ENCODE measurements at regions not wholly inside any gene's neighbourhood (a gene's known extent, or its start where the extent isn't known, plus 50 kb on each side); places are given as distances from the start of the nearest gene placed in this dataset.

GRCh38 chr4:59869056-59869455, 1331.1 kb upstream of the ADGRL3 start (continued):
- no peak for TF ChIP-seq ZIK1 (CRISPR knock-in tag; IDR thresholded peaks at IDR 0.05; ENCODE audit: borderline replicate concordance, low read depth)
- no peak for TF ChIP-seq CC2D1A (CRISPR knock-in tag; IDR thresholded peaks at IDR 0.05)
- TF ChIP-seq DMTF1 (CRISPR knock-in tag; IDR thresholded peaks at IDR 0.05): no peak

DNA sequence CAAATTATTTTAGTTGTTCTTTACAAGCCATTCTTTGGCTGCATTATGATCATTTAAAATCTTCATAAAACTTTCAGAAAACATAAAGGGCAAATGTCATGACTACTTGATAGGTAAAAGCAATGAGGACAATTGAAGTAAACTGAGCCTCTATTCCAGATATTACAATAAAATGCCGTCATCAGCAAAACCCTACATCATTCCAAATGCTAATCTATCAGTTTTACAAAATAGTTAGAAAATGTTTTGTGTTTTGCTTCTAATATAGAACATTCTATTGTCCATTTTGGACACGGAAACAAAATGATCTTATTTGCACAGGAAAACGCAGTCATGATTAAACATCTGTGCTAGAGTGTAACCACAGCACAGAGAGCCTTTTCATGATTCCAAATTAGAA, 1330.6 kb upstream of the ADGRL3 start:
- ATAC-seq: no peak
- H3K9ac ChIP-seq (ENCODE audit: insufficient read depth, low read depth, low read length): no peak overlapping the region
- in situ Hi-C loops (cut with HindIII; ENCODE audit: extremely low pct_ligation_motif_present, low pct_unique_long_range_greater_than_20kb) (no loop called here), intact Hi-C loops (cut with micrococcal nuclease; ENCODE audit: unreplicated experiment) (loop anchor here (1.0 kb wide), 1 partner anchor 34 kb away; no protein-coding TSS in a partner anchor)
- no peaks in the 10 kb centered on the region for H3K36me3 ChIP-seq (replicated peaks in 1 of 2; ENCODE audit: control insufficient read depth in 1 of 2, insufficient read depth in 2 of 2, low read length in 2 of 2)
- no peak for TF ChIP-seq KLF9 (CRISPR knock-in tag; IDR thresholded peaks at IDR 0.05; ENCODE audit: low read depth)
- no peak for TF ChIP-seq ZBTB44 (CRISPR knock-in tag; IDR thresholded peaks at IDR 0.05)
- TF ChIP-seq AGO2 (optimal IDR thresholded peaks at IDR 0.05; ENCODE audit: low read depth, low read length): no peak
- peak; percentile 46 to 66 for TF ChIP-seq MAFK (conservative IDR thresholded peaks at IDR 0.05 in 1 of 2, IDR thresholded peaks at IDR 0.05 in 1 of 2; ENCODE audit: low read length in 2 of 2)
- no peak for TF ChIP-seq FLYWCH1 (CRISPR knock-in tag; IDR thresholded peaks at IDR 0.05)
- TF ChIP-seq ZNF703 (CRISPR knock-in tag; IDR thresholded peaks at IDR 0.05; ENCODE audit: borderline replicate concordance): no peak
- H3K27ac ChIP-seq (ENCODE audit: extremely low read length, insufficient read depth, low read length): no peak overlapping the region
- H3K4me2 ChIP-seq (ENCODE audit: low read depth, low read length): no peak overlapping the region
- no peak overlapping the region for H3K4me3 ChIP-seq (replicated peaks in 1 of 3; ENCODE audit: insufficient read depth in 1 of 3, low read depth in 2 of 3, low read length in 3 of 3)
- WGBS (ENCODE audit: low lambda C conversion rate): 2% methylated on average over 3 of the region's 3 CpGs
- H3K9me3 ChIP-seq (ENCODE audit: low read length): no peaks in the 10 kb centered on the region
- no peaks in the 10 kb centered on the region for H3K4me1 ChIP-seq (ENCODE audit: insufficient read depth, low read length)
- H4K20me1 ChIP-seq (ENCODE audit: insufficient read depth, low read length): no peaks in the 10 kb centered on the region
- no peaks in the 10 kb centered on the region for H3K79me2 ChIP-seq (ENCODE audit: insufficient read depth, low read length)
- FAIRE-seq: no peak
- no peak overlapping the region for H2AFZ ChIP-seq (ENCODE audit: low read length)
- no TSS peak for BruUV-seq (replicated peaks)
- no peaks in the 10 kb centered on the region for H3K27me3 ChIP-seq (ENCODE audit: control insufficient read depth in 1 of 2, insufficient read depth in 2 of 2, low read length in 2 of 2)
- ChIA-PET CTCF (ENCODE audit: low intra/inter-chr PET ratio, low total read pairs) (no interaction called here), POLR2A (no interaction called here)
- DNase-seq (ENCODE audit: low spot score): no peak
